ENCODE measurements at regions not wholly inside any gene's neighbourhood (a gene's known extent, or its start where the extent isn't known, plus 50 kb on each side); places are given as distances from the start of the nearest gene placed in this dataset.

DNA sequence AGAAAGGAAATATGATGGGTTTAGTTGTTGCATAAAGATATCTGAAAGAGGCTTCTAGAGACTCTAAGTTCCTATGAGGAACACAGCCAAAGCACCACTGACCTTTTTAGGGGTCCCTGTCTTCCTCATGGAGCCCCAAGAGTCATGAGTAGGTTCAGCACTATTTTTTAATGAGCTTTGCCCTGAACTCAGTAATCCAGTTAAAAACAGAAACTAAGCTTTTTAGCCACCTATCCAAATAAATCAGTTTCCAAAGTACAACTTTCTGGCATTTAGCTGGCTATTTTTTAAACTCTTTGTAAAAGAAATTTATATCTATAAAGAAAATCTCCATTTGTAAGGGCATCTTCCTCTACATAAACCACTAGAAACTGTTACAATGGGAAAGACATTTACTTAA, 241.8 kb upstream of the UBASH3B start:
- CTCF ChIA-PET = no interaction called here

DNA sequence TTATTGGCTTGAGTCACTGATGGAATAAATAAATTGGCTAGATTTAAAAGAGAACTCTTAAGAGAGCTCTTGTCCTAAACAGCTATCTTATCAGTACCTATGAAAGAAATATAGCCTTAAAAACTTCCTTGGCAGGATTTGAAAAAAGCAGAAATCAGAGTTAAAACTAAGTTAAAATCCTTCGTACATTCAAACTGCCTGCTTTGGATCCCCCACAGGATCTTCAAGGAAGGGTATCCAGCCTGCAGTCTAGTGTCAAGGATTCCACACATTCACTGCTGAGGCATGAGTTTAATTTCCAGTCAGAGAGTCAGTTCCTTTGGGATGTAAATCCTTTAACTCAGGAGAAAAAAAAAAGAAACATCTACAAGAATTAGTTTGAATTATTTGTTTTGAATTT, 242.9 kb upstream of the UBASH3B start:
- Histone ChIP-seq H3K9ac (ENCODE audit: low read length) (no peak overlapping the region), H3K4me1 (ENCODE audit: control insufficient read depth in 1 of 2, insufficient read depth in 2 of 2, low read length in 2 of 2) (no peaks in the 10 kb centered on the region), H3K9me2 (ENCODE audit: insufficient read depth) (no peaks in the 10 kb centered on the region), H3K4me3 (replicated peaks in 1 of 2; ENCODE audit: low read depth in 1 of 2, low read length in 2 of 2) (no peak overlapping the region), H3K4me2 (ENCODE audit: low read length) (no peak overlapping the region), H3K27ac (ENCODE audit: low read depth, low read length) (no peak overlapping the region), H4K20me1 (ENCODE audit: insufficient read depth) (no peaks in the 10 kb centered on the region), H3K79me2 (ENCODE audit: insufficient read depth, low read length) (no peaks in the 10 kb centered on the region), H3K27me3 (ENCODE audit: insufficient read depth, low read length) (no peaks in the 10 kb centered on the region), H2AFZ (ENCODE audit: low read depth, low read length, poor library complexity, severe bottlenecking) (no peak overlapping the region), H3K36me3 (ENCODE audit: control insufficient read depth in 1 of 2, insufficient read depth in 2 of 2, low read length in 2 of 2) (no peaks in the 10 kb centered on the region), H3K9me3 (ENCODE audit: control insufficient read depth in 1 of 2, insufficient read depth in 1 of 2, low read depth in 1 of 2, low read length in 2 of 2) (peaks cover 0 to 3% of the 10 kb centered on the region in 2 experiments; a peak in 3 of 4 replicates)
- ATAC-seq = no peak
- BruUV-seq (replicated peaks) = no TSS peak
- POLR2A ChIA-PET = no interaction called here
- intact Hi-C loops (cut with micrococcal nuclease) = no loop called here
- CTCF ChIA-PET = no interaction called here
- RAD21 ChIA-PET (ENCODE audit: low non-redundant PET in 1 of 2, low total read pairs in 2 of 2, uncharacterized antibody in 2 of 2, unreplicated experiment in 2 of 2) = no interaction called here
- DNase-seq (ENCODE audit: low read depth, low spot score) = no peak
- no peak for TF ChIP-seq SP1 (IDR thresholded peaks at IDR 0.05; ENCODE audit: low read depth)
- TF ChIP-seq SIN3A (IDR thresholded peaks at IDR 0.05; ENCODE audit: low read depth) = no peak
- TF ChIP-seq RAD21 (IDR thresholded peaks at IDR 0.05; ENCODE audit: low read depth) = no peak
- no peak for TF ChIP-seq POLR2AphosphoS5 (IDR thresholded peaks at IDR 0.05; ENCODE audit: low read depth, low read length)
- TF ChIP-seq, protein P1, sequence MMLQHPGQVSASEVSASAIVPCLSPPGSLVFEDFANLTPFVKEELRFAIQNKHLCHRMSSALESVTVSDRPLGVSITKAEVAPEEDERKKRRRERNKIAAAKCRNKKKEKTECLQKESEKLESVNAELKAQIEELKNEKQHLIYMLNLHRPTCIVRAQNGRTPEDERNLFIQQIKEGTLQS (IDR thresholded peaks at IDR 0.05) = no peak
- TF ChIP-seq, protein P2, sequence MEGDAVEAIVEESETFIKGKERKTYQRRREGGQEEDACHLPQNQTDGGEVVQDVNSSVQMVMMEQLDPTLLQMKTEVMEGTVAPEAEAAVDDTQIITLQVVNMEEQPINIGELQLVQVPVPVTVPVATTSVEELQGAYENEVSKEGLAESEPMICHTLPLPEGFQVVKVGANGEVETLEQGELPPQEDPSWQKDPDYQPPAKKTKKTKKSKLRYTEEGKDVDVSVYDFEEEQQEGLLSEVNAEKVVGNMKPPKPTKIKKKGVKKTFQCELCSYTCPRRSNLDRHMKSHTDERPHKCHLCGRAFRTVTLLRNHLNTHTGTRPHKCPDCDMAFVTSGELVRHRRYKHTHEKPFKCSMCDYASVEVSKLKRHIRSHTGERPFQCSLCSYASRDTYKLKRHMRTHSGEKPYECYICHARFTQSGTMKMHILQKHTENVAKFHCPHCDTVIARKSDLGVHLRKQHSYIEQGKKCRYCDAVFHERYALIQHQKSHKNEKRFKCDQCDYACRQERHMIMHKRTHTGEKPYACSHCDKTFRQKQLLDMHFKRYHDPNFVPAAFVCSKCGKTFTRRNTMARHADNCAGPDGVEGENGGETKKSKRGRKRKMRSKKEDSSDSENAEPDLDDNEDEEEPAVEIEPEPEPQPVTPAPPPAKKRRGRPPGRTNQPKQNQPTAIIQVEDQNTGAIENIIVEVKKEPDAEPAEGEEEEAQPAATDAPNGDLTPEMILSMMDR (IDR thresholded peaks at IDR 0.05 in 2 of 3, conservative IDR thresholded peaks at IDR 0.05 in 1 of 3; ENCODE audit: borderline replicate concordance in 1 of 3, insufficient read depth in 1 of 3, low read depth in 2 of 3, low read length in 2 of 3) = no peak
- TF ChIP-seq, protein P3, sequence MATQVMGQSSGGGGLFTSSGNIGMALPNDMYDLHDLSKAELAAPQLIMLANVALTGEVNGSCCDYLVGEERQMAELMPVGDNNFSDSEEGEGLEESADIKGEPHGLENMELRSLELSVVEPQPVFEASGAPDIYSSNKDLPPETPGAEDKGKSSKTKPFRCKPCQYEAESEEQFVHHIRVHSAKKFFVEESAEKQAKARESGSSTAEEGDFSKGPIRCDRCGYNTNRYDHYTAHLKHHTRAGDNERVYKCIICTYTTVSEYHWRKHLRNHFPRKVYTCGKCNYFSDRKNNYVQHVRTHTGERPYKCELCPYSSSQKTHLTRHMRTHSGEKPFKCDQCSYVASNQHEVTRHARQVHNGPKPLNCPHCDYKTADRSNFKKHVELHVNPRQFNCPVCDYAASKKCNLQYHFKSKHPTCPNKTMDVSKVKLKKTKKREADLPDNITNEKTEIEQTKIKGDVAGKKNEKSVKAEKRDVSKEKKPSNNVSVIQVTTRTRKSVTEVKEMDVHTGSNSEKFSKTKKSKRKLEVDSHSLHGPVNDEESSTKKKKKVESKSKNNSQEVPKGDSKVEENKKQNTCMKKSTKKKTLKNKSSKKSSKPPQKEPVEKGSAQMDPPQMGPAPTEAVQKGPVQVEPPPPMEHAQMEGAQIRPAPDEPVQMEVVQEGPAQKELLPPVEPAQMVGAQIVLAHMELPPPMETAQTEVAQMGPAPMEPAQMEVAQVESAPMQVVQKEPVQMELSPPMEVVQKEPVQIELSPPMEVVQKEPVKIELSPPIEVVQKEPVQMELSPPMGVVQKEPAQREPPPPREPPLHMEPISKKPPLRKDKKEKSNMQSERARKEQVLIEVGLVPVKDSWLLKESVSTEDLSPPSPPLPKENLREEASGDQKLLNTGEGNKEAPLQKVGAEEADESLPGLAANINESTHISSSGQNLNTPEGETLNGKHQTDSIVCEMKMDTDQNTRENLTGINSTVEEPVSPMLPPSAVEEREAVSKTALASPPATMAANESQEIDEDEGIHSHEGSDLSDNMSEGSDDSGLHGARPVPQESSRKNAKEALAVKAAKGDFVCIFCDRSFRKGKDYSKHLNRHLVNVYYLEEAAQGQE (IDR thresholded peaks at IDR 0.05; ENCODE audit: low read depth) = no peak
- no peak for TF ChIP-seq YY1 (IDR thresholded peaks at IDR 0.05; ENCODE audit: extremely low read depth, insufficient replicate concordance, low read depth, low read length)

More for the DNA sequence above, 241.8 kb upstream of the UBASH3B start:
- no TSS peak for BruUV-seq (replicated peaks)
- DNase-seq (ENCODE audit: low read depth, low spot score) (no peak), ATAC-seq (no peak)
- Histone ChIP-seq H3K36me3 (ENCODE audit: control insufficient read depth in 1 of 2, insufficient read depth in 2 of 2, low read length in 2 of 2) (no peaks in the 10 kb centered on the region), H3K79me2 (ENCODE audit: insufficient read depth, low read length) (no peaks in the 10 kb centered on the region), H3K9ac (ENCODE audit: low read length) (no peak overlapping the region), H3K9me3 (ENCODE audit: control insufficient read depth in 1 of 2, insufficient read depth in 1 of 2, low read depth in 1 of 2, low read length in 2 of 2) (peaks cover 0 to 3% of the 10 kb centered on the region in 2 experiments; a peak in 3 of 4 replicates), H2AFZ (ENCODE audit: low read depth, low read length, poor library complexity, severe bottlenecking) (no peak overlapping the region), H4K20me1 (ENCODE audit: insufficient read depth) (no peaks in the 10 kb centered on the region), H3K27me3 (ENCODE audit: insufficient read depth, low read length) (no peaks in the 10 kb centered on the region), H3K4me1 (ENCODE audit: control insufficient read depth in 1 of 2, insufficient read depth in 2 of 2, low read length in 2 of 2) (no peaks in the 10 kb centered on the region), H3K9me2 (ENCODE audit: insufficient read depth) (no peaks in the 10 kb centered on the region), H3K4me2 (ENCODE audit: low read length) (no peak overlapping the region), H3K4me3 (replicated peaks in 1 of 2; ENCODE audit: low read depth in 1 of 2, low read length in 2 of 2) (no peak overlapping the region), H3K27ac (ENCODE audit: low read depth, low read length) (no peak overlapping the region)
- ChIA-PET RAD21 (ENCODE audit: low non-redundant PET in 1 of 2, low total read pairs in 2 of 2, uncharacterized antibody in 2 of 2, unreplicated experiment in 2 of 2) (no interaction called here), POLR2A (no interaction called here)
- intact Hi-C loops (cut with micrococcal nuclease) = no loop called here
- TF ChIP-seq CBX3 (IDR thresholded peaks at IDR 0.05; ENCODE audit: low read depth) (no peak), POLR2A (IDR thresholded peaks at IDR 0.05; ENCODE audit: borderline replicate concordance, extremely low read depth, insufficient read depth, insufficient read length) (no peak), EZH2 (IDR thresholded peaks at IDR 0.05) (no peak), CEBPB (IDR thresholded peaks at IDR 0.05; ENCODE audit: low read depth) (no peak), ELF1 (IDR thresholded peaks at IDR 0.05; ENCODE audit: borderline replicate concordance, low read depth) (no peak)
- TF ChIP-seq, protein P2 (IDR thresholded peaks at IDR 0.05 in 2 of 3, conservative IDR thresholded peaks at IDR 0.05 in 1 of 3; ENCODE audit: borderline replicate concordance in 1 of 3, insufficient read depth in 1 of 3, low read depth in 2 of 3, low read length in 2 of 3) = no peak

All from HCT116 (cell line).